Limb (tissue), 2 donors: ENCODE measurements at regions not wholly inside any gene's neighbourhood (a gene's known extent, or its start where the extent isn't known, plus 50 kb on each side); places are given as distances from the start of the nearest gene placed in this dataset.

ENCODE experiments used
- DNase-seq, 2 donors: peaks; one replicate each; pipeline ENCODE4 v3.0.0-alpha.2; 2016; ENCODE audit errors: extremely low spot score in 2 of 2

DNA sequence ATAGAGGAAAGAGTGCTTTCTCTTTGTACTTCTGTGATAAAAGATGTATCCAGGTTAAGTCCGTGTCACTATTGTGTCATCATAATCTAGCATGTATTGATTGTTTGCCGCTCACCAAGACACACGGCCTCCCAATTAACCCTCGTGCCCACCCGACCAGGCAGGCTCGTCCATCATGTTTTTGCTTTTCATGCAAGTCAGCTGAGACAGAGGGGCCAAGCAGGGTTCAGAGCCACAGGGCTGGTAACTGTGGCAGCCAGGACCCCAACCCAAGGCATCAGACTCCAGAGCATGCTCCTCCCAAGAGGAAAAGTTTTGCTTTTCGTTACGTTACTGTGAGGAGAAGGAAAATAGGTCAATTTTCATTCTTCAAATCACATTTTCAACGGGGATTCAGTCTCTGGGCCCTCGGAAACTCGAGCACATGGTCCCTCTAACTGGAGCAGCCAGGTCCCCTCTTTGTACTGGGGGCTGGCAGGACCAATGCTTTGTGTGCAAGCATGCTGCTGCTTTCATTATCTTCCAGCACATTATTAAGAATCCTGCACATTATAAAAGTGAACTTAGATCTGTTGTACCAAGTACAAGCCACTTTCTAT, 161.1 kb upstream of the TOPAZ1 start:
- no peak for DNase-seq

- no peak for DNase-seq
Measured at GRCh38 chr3:44090036-44090435, 151.7 kb upstream of the TOPAZ1 start.

DNA sequence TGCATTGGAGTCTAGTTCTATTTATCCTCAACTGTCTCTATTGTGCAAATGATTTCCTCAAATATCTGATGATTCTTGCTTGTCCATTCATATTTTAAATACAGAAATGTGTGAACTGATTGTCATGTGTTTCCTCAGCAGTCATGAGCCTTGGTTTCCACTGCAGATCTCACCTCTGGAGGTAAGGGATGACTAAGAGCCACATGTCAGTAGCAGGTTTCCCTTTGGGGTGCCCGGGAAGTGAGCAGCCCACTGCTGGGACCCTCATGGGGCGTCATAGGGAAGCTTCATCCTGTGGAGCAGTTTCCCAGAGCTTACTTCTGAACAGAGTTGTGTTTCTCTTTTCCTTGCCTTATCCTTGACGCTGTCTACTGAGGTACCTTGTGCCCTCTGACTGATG, 149.2 kb upstream of the TOPAZ1 start:
- no peak for DNase-seq

- DNase-seq = peak in 1 of 2 donors; percentile 13
Measured at GRCh38 chr3:44093531-44093930, 148.2 kb upstream of the TOPAZ1 start.

- DNase-seq = no peak
Measured at GRCh38 chr3:44098656-44099415, 142.8 kb upstream of the TOPAZ1 start.

- DNase-seq = no peak
Measured at GRCh38 chr3:44099566-44100297, 142.0 kb upstream of the TOPAZ1 start.

DNA sequence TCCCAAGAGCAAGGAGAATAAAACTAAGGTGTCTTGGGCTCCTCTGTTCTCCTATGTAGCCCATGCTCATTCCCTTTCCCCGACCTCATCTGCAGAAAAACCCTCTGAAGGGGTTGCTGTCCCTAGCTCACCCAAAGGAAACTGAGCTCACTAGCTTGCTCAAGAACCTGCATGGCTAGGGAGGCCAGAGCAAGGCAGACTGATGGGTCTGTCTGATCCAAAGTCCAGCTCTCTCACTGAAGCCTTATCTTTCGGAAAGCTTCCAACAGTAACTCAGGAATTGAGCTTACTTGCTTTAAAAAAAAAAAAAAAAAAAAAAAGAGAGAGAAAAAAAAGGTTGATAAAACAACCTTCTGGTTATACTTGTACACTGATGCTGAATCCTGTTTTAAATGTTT, 141.4 kb upstream of the TOPAZ1 start:
- no peak for DNase-seq

DNA sequence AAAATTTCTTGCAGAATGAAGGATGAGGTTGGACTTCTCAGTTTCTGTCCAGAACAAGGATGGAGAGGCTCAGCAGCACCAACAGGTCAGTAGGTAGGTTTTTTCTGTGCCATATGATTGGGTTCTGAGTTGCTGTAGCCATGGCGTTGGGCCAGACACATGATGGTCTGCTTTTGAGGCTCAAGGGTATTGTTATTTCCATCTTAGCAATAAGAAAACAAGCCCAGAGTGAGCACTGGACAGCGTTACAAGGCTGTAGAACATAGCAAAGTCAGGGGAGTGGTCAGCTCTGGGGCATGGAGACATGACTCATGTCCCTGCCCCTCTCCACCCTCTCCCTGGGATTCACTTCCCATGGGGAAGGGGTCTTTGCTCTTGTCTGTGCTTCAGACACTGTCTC, 137.6 kb upstream of the TOPAZ1 start:
- DNase-seq = no peak

DNA sequence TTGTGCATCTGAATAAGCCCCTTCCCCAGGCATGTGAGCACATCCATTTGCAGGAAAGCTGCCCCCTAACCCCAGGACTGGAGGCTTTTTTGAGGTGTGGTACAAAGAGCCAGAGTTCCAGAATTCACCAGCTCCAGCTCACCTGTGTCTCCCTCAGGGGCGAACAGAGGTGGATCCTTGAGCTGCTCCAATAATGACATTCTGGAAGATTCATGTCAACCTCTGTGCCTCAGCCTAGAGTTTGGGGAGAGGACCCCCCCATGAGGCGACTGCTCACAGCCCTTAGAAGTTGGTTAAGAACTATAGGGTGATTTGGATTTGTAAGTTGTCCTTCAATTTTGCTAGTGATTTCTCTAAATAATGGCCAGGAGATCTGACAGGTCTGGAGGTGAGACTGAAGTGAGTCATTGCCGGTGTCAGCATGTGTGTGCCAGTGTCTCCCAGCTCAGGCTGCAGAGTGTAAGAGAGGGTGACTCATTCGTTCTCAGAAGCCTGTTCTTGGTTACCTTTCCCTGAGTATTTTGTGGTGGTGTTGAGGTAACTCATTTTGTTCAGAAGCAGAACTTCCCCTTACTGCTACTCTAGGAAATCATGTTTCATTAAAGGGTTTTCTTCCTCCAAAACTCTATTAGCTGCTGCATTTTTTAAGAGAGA, 136.9 kb upstream of the TOPAZ1 start:
- DNase-seq = no peak

DNA sequence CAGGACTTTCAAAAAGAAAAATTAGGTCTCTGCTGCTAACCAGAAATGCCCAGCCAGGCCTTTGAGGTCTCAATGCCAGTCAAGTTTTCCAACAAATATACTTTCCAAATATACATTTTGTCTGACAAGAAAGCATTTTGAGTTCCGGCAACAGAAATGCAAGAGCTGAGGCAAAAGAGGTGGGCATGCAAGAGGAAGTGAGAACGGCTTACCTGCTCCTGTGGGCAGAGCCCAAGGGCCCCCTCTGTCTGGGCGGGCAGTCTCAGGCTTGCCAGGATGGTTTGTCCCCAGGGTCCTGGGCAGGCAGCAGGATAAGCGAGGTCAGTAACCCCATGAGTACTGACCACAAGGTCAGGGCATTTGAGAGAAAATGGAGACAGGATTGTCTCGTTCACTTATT, 136.1 kb upstream of the TOPAZ1 start:
- DNase-seq = no peak

GRCh38 chr3:44106756-44107155, 134.9 kb upstream of the TOPAZ1 start:
- no peak for DNase-seq

DNA sequence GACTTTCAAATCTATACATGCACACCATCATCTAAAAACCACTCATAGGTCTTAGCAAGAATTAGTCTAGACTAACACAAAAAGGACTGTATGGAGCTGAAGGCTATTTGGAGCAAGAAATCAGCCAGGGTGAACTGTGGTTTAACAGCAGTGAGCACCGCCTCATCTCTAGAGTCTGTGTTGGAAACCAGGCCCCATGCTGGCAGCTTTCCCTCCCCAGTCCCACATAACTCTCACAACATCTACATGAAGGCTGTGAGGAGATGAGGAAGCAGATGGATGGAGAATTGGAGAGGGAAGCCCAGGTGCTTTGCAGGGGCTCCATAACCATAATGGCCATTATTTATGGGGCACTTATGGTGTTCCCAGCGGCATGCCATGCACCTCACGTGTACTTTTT, 133.2 kb upstream of the TOPAZ1 start:
- DNase-seq = no peak

- no peak for DNase-seq
Measured at GRCh38 chr3:44109771-44110361, 131.8 kb upstream of the TOPAZ1 start.

- no peak for DNase-seq
Measured at GRCh38 chr3:44110648-44111047, 131.0 kb upstream of the TOPAZ1 start.

DNA sequence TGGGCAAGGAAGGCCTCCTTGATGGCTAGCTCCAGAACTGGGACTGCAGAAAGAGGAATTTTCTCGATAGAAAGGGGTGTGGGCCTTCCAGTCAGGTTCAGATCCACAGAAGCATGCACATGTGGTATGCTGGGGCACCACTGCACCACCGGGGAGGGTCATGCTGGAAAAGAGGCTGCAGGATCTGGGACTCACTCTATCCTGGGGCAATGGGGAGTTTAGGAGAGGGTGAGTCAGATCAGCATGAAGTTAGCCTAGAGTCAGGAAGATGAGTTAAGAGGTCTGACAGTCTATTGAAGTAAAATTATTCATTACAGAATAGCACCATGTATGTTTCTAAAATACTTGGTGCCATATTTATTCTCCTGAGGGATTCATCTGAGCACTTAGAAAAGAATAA, 130.2 kb upstream of the TOPAZ1 start:
- no peak for DNase-seq

GRCh38 chr3:44114142-44114541, 127.5 kb upstream of the TOPAZ1 start:
- DNase-seq = no peak

- no peak for DNase-seq
Measured at GRCh38 chr3:44117239-44117638, 124.4 kb upstream of the TOPAZ1 start.

GRCh38 chr3:44117736-44118135, 124.0 kb upstream of the TOPAZ1 start:
- no peak for DNase-seq

- no peak for DNase-seq
Measured at GRCh38 chr3:44120721-44121582, 120.7 kb upstream of the TOPAZ1 start.

- no peak for DNase-seq
Measured at GRCh38 chr3:44125246-44125645, 116.4 kb upstream of the TOPAZ1 start.

DNA sequence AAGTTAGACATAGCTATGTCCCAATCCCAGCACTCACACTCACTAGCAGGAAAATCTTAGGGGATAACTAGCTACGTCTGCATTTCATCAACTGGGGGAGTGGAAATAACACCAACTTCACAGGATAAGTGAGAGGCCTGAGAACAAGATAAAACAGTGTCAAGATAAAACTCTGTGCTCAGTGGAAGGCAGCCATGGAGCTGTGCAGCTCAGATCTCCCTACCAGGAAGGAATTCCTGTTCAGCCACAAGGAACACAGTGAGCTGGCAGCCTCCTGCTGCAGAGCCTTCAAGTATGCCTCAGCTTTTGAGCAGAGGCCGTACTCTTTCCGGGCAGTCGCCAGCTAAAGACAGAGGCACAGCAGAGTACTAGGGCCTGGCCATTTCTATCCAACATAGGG, 115.8 kb upstream of the TOPAZ1 start:
- no peak for DNase-seq
